ENCODE measurements at regions not wholly inside any gene's neighbourhood (a gene's known extent, or its start where the extent isn't known, plus 50 kb on each side); places are given as distances from the start of the nearest gene placed in this dataset.

- CTCF ChIA-PET (ENCODE audit: low intra/inter-chr PET ratio): no interaction called here
- ATAC-seq (no peak), FAIRE-seq (no peak), DNase-seq (ENCODE audit: extremely low read depth in 1 of 4, low spot score in 3 of 4) (no peak)
- Histone ChIP-seq H3K4me1 (replicated peaks in 1 of 2; ENCODE audit: control insufficient read depth in 2 of 2, insufficient read depth in 2 of 2, low read length in 2 of 2) (peaks cover 6 to 7% of the 10 kb centered on the region in 2 experiments; a peak in 2 of 5 replicates), H3K27ac (ENCODE audit: extremely low read depth, low read depth, low read length) (no peak overlapping the region), H4K20me1 (replicated peaks; ENCODE audit: control insufficient read depth, insufficient read depth, low read length) (no peaks in the 10 kb centered on the region), H3K4me3 (no peak overlapping the region), H3K79me2 (ENCODE audit: control insufficient read depth, insufficient read depth, low read length) (no peaks in the 10 kb centered on the region), H3K9me1 (ENCODE audit: control insufficient read depth, insufficient read depth, low read length) (no peaks in the 10 kb centered on the region), H3K4me2 (ENCODE audit: insufficient read depth, low read length) (no peak overlapping the region), H3K9ac (ENCODE audit: insufficient read depth in 1 of 2, low read depth in 2 of 2, low read length in 2 of 2) (no peak overlapping the region), H3K36me3 (ENCODE audit: control insufficient read depth, insufficient read depth, low read length) (no peaks in the 10 kb centered on the region), H2AFZ (ENCODE audit: low read depth, low read length) (no peak overlapping the region), H3K27me3 (ENCODE audit: control insufficient read depth in 2 of 2, insufficient read depth in 2 of 2, low read length in 2 of 2) (no peaks in the 10 kb centered on the region), H3K9me3 (replicated peaks; ENCODE audit: control insufficient read depth, insufficient read depth, low read depth, low read length) (0 out of 2 replicates have a peak, but pooled peaks cover 3% of the 10 kb centered on the region)
- no TSS peak for BruUV-seq (replicated peaks)
- POLR2A ChIA-PET: no interaction called here
- WGBS (ENCODE audit: insufficient coverage, low coverage, missing lambda C conversion rate): 100% methylated on average over 1 of the region's 1 CpG
- intact Hi-C loops (cut with micrococcal nuclease) (loop anchor here (5.0 kb wide), 2 partner anchors 128 to 147 kb away; no protein-coding TSS in a partner anchor), in situ Hi-C loops (cut with MboI) (no loop called here)
- no peak for TF ChIP-seq ZNF780A (CRISPR knock-in tag; IDR thresholded peaks at IDR 0.05)
- TF ChIP-seq REST (IDR thresholded peaks at IDR 0.05; ENCODE audit: borderline replicate concordance): no peak
- TF ChIP-seq REST (CRISPR knock-in tag; IDR thresholded peaks at IDR 0.05; ENCODE audit: low read depth): no peak
- TF ChIP-seq, protein P1, sequence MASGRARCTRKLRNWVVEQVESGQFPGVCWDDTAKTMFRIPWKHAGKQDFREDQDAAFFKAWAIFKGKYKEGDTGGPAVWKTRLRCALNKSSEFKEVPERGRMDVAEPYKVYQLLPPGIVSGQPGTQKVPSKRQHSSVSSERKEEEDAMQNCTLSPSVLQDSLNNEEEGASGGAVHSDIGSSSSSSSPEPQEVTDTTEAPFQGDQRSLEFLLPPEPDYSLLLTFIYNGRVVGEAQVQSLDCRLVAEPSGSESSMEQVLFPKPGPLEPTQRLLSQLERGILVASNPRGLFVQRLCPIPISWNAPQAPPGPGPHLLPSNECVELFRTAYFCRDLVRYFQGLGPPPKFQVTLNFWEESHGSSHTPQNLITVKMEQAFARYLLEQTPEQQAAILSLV (tag; IDR thresholded peaks at IDR 0.05): no peak
- no peak for TF ChIP-seq CREBBP (IDR thresholded peaks at IDR 0.05; ENCODE audit: low read depth, low read length)
- no peak for TF ChIP-seq POLR3G (IDR thresholded peaks at IDR 0.05; ENCODE audit: extremely low read depth, insufficient read length, insufficient replicate concordance)
- TF ChIP-seq CBFB (CRISPR knock-in tag; IDR thresholded peaks at IDR 0.05): no peak
- TF ChIP-seq NR2C1 (IDR thresholded peaks at IDR 0.05): no peak
- TF ChIP-seq NR2C1 (tag; IDR thresholded peaks at IDR 0.05): no peak
- TF ChIP-seq HMG20B (CRISPR knock-in tag; IDR thresholded peaks at IDR 0.05): no peak
- no peak for TF ChIP-seq ZKSCAN8 (CRISPR knock-in tag; IDR thresholded peaks at IDR 0.05)
- TF ChIP-seq STAT5B (CRISPR knock-in tag; IDR thresholded peaks at IDR 0.05): no peak
Observed at GRCh38 chr6:119499797-119500196, 150.2 kb upstream of the MAN1A1 start.
